Activated T-cell treated with anti-CD3 and anti-CD28 coated beads, Interleukin-2, amount 50 U/mL, for 72 hours (primary cell): ENCODE measurements at regions not wholly inside any gene's neighbourhood (a gene's known extent, or its start where the extent isn't known, plus 50 kb on each side); places are given as distances from the start of the nearest gene placed in this dataset.
"Not testable (repeated sequence)": the region's sequence is repeated elsewhere in the genome, so short reads cannot be mapped to it uniquely, and the experiment has no call there.

Experiments used
- ATAC-seq, 2 donors: fragments of 150-1000 bp; cut with Tn5 transposase; replicated peaks in 1 of 2; 2 replicates each; pipeline ENCODE4 v1.10.0; 2021; ENCODE audit warnings: moderate library complexity in 2 of 2, mild to moderate bottlenecking in 1 of 2
- DNase-seq, 2 donors: peaks; one replicate each; pipeline ENCODE4 v3.0.0; 2021 to 2022; ENCODE audit warnings: mixed read lengths in 1 of 2
- H3K27ac Mint-ChIP-seq: one replicate; pipeline ENCODE4 v1.8.0; 2022; ENCODE audit warnings: mild to moderate bottlenecking, moderate library complexity, mixed read lengths
- H3K27me3 Mint-ChIP-seq: one replicate; pipeline ENCODE4 v1.8.0; 2022; ENCODE audit warnings: low read depth, mixed read lengths
- H3K36me3 Mint-ChIP-seq, 2 donors: one replicate each; pipeline ENCODE4 v1.8.0; 2022; ENCODE audit warnings: mixed read lengths in 2 of 2, mild to moderate bottlenecking in 1 of 2; ENCODE audit not compliant: insufficient read depth in 2 of 2
- H3K4me1 Mint-ChIP-seq: one replicate; pipeline ENCODE4 v1.8.0; 2022; ENCODE audit warnings: low read depth, mixed read lengths
- H3K4me3 Mint-ChIP-seq, 2 donors: one replicate each; pipeline ENCODE4 v1.8.0; 2022; ENCODE audit warnings: mild to moderate bottlenecking in 2 of 2, mixed read lengths in 2 of 2, moderate library complexity in 2 of 2
- H3K9me3 Mint-ChIP-seq, 2 donors: one replicate each; pipeline ENCODE4 v1.8.0; 2022; ENCODE audit warnings: mixed read lengths in 2 of 2

- DNase-seq, H3K4me1 Mint-ChIP-seq, H3K36me3 Mint-ChIP-seq, H3K9me3 Mint-ChIP-seq, ATAC-seq, H3K27ac Mint-ChIP-seq, H3K4me3 Mint-ChIP-seq, H3K27me3 Mint-ChIP-seq: not testable (repeated sequence)
Observed at GRCh38 chr13:18322821-18323220, 858.8 kb downstream of the TUBA3C start.

GRCh38 chr13:18319653-18320052 is 862.0 kb downstream of the TUBA3C start:
- not testable (repeated sequence) for H3K27ac Mint-ChIP-seq, H3K9me3 Mint-ChIP-seq, DNase-seq, ATAC-seq, H3K36me3 Mint-ChIP-seq, H3K4me1 Mint-ChIP-seq, H3K27me3 Mint-ChIP-seq, H3K4me3 Mint-ChIP-seq

DNA sequence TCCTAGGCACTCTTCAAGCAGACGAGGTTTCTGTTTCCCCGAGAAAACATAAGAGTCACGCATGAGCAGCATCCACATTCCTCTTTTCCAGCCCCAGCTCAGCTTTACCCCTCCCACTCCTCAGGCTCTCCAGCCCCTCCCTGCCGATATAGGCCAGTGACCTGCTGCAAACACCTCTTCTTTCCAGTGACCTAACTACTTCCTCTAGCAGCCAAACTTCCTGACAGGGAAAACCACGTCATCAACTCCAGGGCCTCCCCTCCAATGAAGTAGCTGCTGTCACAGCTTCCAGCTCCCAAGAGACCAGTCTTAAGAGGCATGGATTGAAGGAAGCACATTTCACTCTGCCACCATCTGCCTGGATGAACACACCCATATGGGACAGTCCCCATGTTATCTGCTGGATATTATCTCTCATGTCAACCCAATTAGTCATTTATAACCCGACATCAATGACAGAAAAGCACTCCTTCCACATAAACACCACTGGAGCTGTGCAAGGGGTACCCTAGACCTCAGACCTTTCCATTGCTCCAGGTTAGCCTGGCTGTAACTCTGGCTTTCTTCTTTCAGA is 878.3 kb downstream of the TUBA3C start:
- H3K4me1 Mint-ChIP-seq, DNase-seq, H3K36me3 Mint-ChIP-seq, H3K27ac Mint-ChIP-seq, ATAC-seq, H3K9me3 Mint-ChIP-seq, H3K27me3 Mint-ChIP-seq, H3K4me3 Mint-ChIP-seq: not testable (repeated sequence)

DNA sequence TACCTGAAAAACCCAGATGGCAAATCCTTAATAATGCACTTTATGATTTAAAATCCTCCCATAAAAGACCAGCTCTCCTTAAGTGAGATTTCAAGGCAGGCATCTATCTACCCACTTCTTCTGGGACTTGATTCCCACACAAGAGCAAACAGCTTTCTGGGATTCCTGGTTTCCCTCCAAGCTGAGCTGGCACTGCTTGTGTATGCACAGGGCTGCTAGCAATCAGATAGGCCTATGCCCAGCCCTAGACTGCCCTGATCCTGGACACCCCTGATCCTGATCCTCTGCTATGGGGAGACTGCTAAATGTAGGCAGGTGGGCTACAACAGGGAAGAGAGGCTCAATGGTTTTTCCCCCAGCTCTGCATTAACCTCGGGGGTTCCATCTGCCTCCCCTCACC is 880.7 kb downstream of the TUBA3C start:
- H3K36me3 Mint-ChIP-seq, result peaks cover 4 to 12% of the 10 kb centered on the region in 2 donors
- not testable (repeated sequence) for H3K4me3 Mint-ChIP-seq, H3K27me3 Mint-ChIP-seq

DNA sequence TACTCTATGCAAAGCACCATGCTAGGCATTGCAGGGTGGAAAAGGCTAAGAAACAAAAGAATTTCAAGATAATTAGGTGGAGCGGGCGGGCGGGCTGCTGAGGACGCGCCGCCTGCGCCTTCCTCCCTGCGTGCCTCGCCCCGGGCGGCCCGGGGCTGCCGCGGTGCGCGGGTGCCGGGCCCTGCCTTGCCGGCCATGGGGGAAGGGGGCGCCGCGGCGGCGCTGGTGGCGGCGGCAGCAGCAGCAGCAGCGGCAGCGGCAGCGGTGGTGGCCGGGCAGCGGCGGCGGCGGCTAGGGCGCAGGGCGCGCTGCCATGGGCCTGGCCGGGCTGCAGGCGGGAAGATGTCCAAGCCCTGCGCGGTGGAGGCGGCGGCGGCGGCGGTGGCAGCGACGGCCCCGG is 884.3 kb downstream of the TUBA3C start:
- not testable (repeated sequence) for H3K36me3 Mint-ChIP-seq, H3K4me1 Mint-ChIP-seq, ATAC-seq, H3K27me3 Mint-ChIP-seq, H3K9me3 Mint-ChIP-seq, H3K27ac Mint-ChIP-seq, DNase-seq, H3K4me3 Mint-ChIP-seq

More for the DNA sequence above, 880.7 kb downstream of the TUBA3C start:
- not testable (repeated sequence) for H3K4me1 Mint-ChIP-seq, ATAC-seq, H3K27ac Mint-ChIP-seq, H3K9me3 Mint-ChIP-seq, DNase-seq

- H3K27ac Mint-ChIP-seq, H3K4me3 Mint-ChIP-seq, H3K9me3 Mint-ChIP-seq, H3K4me1 Mint-ChIP-seq, DNase-seq, H3K27me3 Mint-ChIP-seq, H3K36me3 Mint-ChIP-seq, ATAC-seq: not testable (repeated sequence)
Observed at GRCh38 chr13:18296617-18297016, 885.0 kb downstream of the TUBA3C start.

GRCh38 chr13:18294311-18294710 is 887.3 kb downstream of the TUBA3C start:
- not testable (repeated sequence) for ATAC-seq, DNase-seq, H3K4me3 Mint-ChIP-seq, H3K27me3 Mint-ChIP-seq, H3K27ac Mint-ChIP-seq, H3K4me1 Mint-ChIP-seq, H3K36me3 Mint-ChIP-seq, H3K9me3 Mint-ChIP-seq

GRCh38 chr13:18286848-18287247 is 894.8 kb downstream of the TUBA3C start:
- not testable (repeated sequence) for ATAC-seq, H3K36me3 Mint-ChIP-seq, H3K4me3 Mint-ChIP-seq, DNase-seq, H3K27ac Mint-ChIP-seq, H3K4me1 Mint-ChIP-seq, H3K9me3 Mint-ChIP-seq, H3K27me3 Mint-ChIP-seq

DNA sequence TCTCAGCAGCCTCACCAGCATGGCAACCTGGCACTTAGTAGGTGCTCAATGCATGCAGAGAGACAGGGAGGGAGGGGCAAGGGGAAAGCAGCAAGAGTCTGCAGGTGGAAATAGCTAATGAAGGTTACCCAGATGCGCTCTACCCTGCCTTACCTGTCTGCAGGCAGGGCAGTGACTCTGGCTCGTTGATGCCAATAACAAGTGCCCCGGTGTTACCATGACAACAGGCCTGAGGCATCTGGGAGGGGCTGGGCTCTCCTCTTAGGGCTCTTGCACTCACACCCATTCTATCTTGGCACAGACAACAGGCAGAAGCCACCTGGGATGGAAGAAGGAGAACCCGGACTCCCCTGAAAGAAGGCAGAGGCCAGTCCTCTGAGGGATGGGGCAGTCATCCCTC is 896.0 kb downstream of the TUBA3C start:
- not testable (repeated sequence) for H3K4me3 Mint-ChIP-seq, ATAC-seq, H3K27me3 Mint-ChIP-seq, H3K36me3 Mint-ChIP-seq, H3K4me1 Mint-ChIP-seq, DNase-seq, H3K9me3 Mint-ChIP-seq, H3K27ac Mint-ChIP-seq

- ATAC-seq, H3K4me3 Mint-ChIP-seq, H3K4me1 Mint-ChIP-seq, H3K27me3 Mint-ChIP-seq, DNase-seq, H3K27ac Mint-ChIP-seq, H3K9me3 Mint-ChIP-seq, H3K36me3 Mint-ChIP-seq: not testable (repeated sequence)
Observed at GRCh38 chr13:18284040-18284439, 897.6 kb downstream of the TUBA3C start.

DNA sequence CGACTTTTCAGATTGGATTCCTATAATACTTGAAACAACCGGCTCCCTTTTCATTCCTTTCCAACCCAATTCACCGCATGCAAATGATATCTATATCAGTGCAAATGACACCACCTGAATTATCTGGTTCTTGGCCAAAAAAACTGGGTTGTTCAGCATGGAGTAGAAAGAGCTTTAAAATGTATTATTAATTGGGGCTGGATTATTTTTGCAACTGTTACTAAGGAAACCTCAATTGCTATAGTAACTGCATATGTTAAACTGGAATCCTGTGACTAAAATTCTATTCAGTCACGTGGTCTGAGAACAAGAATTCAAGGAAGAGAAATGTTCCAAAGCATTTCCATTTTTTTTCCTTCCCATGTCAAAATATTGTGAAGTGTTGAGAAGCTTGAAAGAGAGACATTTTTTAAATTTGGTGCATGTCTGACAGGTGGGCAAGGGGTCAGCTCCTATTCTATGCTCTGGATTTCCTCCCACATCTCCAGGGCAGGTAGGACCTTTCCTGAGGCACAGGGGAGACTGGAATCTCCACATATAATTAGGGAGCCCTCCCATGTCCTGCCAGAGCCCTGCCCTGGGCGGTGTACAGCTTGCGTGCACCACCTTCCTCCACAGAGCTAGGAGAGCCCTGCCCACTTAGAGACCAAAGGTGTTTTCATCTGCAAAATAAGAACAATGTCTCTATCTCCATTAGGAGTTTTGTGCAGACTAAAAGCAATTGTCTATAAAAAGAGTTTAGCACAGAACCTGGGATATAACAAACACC is 899.6 kb downstream of the TUBA3C start:
- not testable (repeated sequence) for DNase-seq, H3K36me3 Mint-ChIP-seq, H3K27ac Mint-ChIP-seq, H3K9me3 Mint-ChIP-seq, ATAC-seq, H3K27me3 Mint-ChIP-seq, H3K4me3 Mint-ChIP-seq, H3K4me1 Mint-ChIP-seq

GRCh38 chr13:18280904-18281828 is 900.5 kb downstream of the TUBA3C start:
- H3K4me3 Mint-ChIP-seq, H3K9me3 Mint-ChIP-seq, ATAC-seq, H3K4me1 Mint-ChIP-seq, DNase-seq, H3K27ac Mint-ChIP-seq, H3K27me3 Mint-ChIP-seq, H3K36me3 Mint-ChIP-seq: not testable (repeated sequence)

GRCh38 chr13:18279971-18280370 is 901.7 kb downstream of the TUBA3C start:
- not testable (repeated sequence) for H3K27me3 Mint-ChIP-seq, H3K36me3 Mint-ChIP-seq, H3K9me3 Mint-ChIP-seq, DNase-seq, ATAC-seq, H3K27ac Mint-ChIP-seq, H3K4me1 Mint-ChIP-seq, H3K4me3 Mint-ChIP-seq
